ENCODE measurements at regions not wholly inside any gene's neighbourhood (a gene's known extent, or its start where the extent isn't known, plus 50 kb on each side); places are given as distances from the start of the nearest gene placed in this dataset.

GRCh38 chr3:124621498-124621897, 108.8 kb upstream of the UMPS start:
- TF ChIP-seq CTCF (conservative IDR thresholded peaks at IDR 0.05; ENCODE audit: low read length) (no peak), EZH2phosphoT487 (IDR thresholded peaks at IDR 0.05; ENCODE audit: borderline replicate concordance, low read depth, low read length) (no peak)

All from OCI-LY7 (cell line).